ENCODE measurements at regions not wholly inside any gene's neighbourhood (a gene's known extent, or its start where the extent isn't known, plus 50 kb on each side); places are given as distances from the start of the nearest gene placed in this dataset.

- in situ Hi-C loops (cut with HindIII; ENCODE audit: low sequenced_read_pairs): no loop called here
- no peak overlapping the region for H3K4me3 ChIP-seq (ENCODE audit: low read depth, low read length)
- DNase-seq (ENCODE audit: low read depth, low spot score): no peak
- TF ChIP-seq CTCF (IDR thresholded peaks at IDR 0.05; ENCODE audit: low read depth, low read length): no peak
Observed at GRCh38 chr20:20839771-20840170, 127.3 kb upstream of the RALGAPA2 start.

- H3K4me3 ChIP-seq (ENCODE audit: low read depth, low read length): no peak overlapping the region
- DNase-seq (ENCODE audit: low read depth, low spot score): peak; percentile 46
- in situ Hi-C loops (cut with HindIII; ENCODE audit: low sequenced_read_pairs): no loop called here
- peak; percentile 64 for TF ChIP-seq CTCF (IDR thresholded peaks at IDR 0.05; ENCODE audit: low read depth, low read length)
Observed at GRCh38 chr20:20837574-20838021, 125.2 kb upstream of the RALGAPA2 start.

- TF ChIP-seq CTCF (IDR thresholded peaks at IDR 0.05; ENCODE audit: low read depth, low read length): no peak
- H3K4me3 ChIP-seq (ENCODE audit: low read depth, low read length): no peak overlapping the region
- DNase-seq (ENCODE audit: low read depth, low spot score): no peak
- in situ Hi-C loops (cut with HindIII; ENCODE audit: low sequenced_read_pairs): no loop called here
Observed at GRCh38 chr20:20836836-20837235, 124.4 kb upstream of the RALGAPA2 start.

DNA sequence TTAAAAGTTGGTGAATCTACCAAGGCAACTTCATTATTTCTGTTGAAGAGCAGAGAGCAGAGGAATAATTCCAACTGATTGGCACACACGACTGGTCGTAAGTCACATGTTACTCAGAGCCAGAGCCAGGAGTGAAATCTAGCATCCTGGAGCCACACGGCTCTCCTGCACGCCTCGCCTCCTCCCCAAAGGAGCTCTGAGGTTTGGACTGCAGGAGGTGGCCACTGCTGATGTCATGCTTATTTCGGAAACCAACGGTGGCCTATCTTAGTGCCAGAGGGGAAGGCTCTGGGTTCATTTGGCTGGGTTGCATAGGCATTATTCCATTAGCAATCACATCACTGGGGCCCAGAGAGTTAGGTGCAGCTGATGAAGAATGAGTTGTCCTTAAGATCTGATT, 123.5 kb upstream of the RALGAPA2 start:
- H3K4me3 ChIP-seq (ENCODE audit: low read depth, low read length): no peak overlapping the region
- in situ Hi-C loops (cut with HindIII; ENCODE audit: low sequenced_read_pairs): no loop called here
- no peak for TF ChIP-seq CTCF (IDR thresholded peaks at IDR 0.05; ENCODE audit: low read depth, low read length)
- no peak for DNase-seq (ENCODE audit: low read depth, low spot score)

DNA sequence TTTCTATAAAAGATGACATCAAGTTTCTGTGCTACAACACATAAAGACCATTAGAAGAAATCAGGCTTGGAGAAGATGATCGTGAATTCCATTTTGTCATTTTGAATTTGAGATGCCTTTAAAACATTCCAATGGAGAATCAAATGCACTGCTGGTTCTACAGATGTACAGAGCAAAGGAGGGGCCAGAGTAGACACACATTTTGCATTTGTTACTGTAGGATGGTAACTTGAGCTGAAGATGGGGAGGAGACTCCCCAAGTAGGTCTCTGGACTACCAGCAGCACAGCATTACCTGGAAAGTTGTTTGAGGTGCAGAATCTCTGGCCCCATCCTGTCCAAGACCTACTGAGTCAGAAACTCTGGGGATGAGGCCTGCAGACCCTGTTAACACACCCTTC, 121.6 kb upstream of the RALGAPA2 start:
- no peak for DNase-seq (ENCODE audit: low read depth, low spot score)
- in situ Hi-C loops (cut with HindIII; ENCODE audit: low sequenced_read_pairs): no loop called here
- no peak for TF ChIP-seq CTCF (IDR thresholded peaks at IDR 0.05; ENCODE audit: low read depth, low read length)
- H3K4me3 ChIP-seq (ENCODE audit: low read depth, low read length): no peak overlapping the region

DNA sequence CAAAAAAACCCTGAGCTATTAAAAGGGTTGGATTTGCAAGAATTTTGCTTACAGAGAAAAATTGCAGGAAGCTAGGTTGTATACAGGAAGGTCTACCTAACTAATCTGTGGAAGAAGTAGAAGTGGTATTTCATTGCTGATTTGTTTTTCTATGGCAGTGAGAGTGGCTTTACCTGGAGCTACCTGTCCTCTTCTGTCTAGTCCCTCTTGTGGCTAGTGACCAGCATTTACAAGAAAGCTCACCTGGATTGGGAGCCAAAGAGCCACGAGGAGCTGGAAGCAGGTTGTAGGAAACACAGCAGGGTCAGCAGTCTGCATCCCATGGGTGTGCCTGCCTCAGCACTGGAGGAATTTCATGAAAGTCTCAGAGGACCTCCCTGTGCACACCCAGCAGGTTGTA, 120.3 kb upstream of the RALGAPA2 start:
- TF ChIP-seq CTCF (IDR thresholded peaks at IDR 0.05; ENCODE audit: low read depth, low read length): no peak
- in situ Hi-C loops (cut with HindIII; ENCODE audit: low sequenced_read_pairs): no loop called here
- DNase-seq (ENCODE audit: low read depth, low spot score): no peak
- H3K4me3 ChIP-seq (ENCODE audit: low read depth, low read length): no peak overlapping the region

DNA sequence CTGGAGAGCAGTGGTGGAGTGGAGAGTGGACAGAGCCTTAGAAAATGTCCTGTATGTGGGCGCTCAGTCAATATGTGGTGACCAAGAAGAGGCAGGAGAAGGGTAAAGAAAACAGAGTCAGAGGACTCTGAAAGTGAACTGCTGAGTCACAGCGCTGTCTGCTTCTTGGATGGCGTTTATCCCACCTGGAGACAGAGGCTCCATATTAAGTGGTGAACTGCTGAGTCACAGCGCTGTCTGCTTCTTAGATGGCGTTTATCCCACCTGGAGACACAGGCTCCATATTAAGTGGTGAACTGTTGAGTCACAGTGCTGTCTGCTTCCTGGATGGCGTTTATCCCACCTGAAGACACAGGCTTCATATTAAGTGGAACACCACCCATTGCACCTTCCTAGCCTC, 119.3 kb upstream of the RALGAPA2 start:
- no peak for TF ChIP-seq CTCF (IDR thresholded peaks at IDR 0.05; ENCODE audit: low read depth, low read length)
- in situ Hi-C loops (cut with HindIII; ENCODE audit: low sequenced_read_pairs): no loop called here
- no peak overlapping the region for H3K4me3 ChIP-seq (ENCODE audit: low read depth, low read length)
- DNase-seq (ENCODE audit: low read depth, low spot score): no peak

All from astrocyte of the spinal cord (primary cell).